Activated T-cell treated with anti-CD3 and anti-CD28 coated beads, Interleukin-2, amount 50 U/mL, for 24 hours (primary cell): ENCODE measurements at regions not wholly inside any gene's neighbourhood (a gene's known extent, or its start where the extent isn't known, plus 50 kb on each side); places are given as distances from the start of the nearest gene placed in this dataset.
"Not testable (repeated sequence)": the region's sequence is repeated elsewhere in the genome, so short reads cannot be mapped to it uniquely, and the experiment has no call there.

Experiments used
- DNase-seq: peaks from one replicate; pipeline ENCODE4 v3.0.0-alpha.2; 2020
- H3K27ac Mint-ChIP-seq: 2 replicates; pipeline ENCODE4 v1.8.0; 2020; ENCODE audit warnings: mild to moderate bottlenecking, mixed read lengths
- H3K27me3 Mint-ChIP-seq: 2 replicates; pipeline ENCODE4 v1.8.0; 2020; ENCODE audit warnings: mixed read lengths
- H3K36me3 Mint-ChIP-seq: 2 replicates; pipeline ENCODE4 v1.8.0; 2020; ENCODE audit warnings: low read depth, mixed read lengths
- H3K4me1 Mint-ChIP-seq: 2 replicates; pipeline ENCODE4 v1.8.0; 2020; ENCODE audit warnings: low read depth, mixed read lengths
- H3K4me3 Mint-ChIP-seq: 2 replicates; pipeline ENCODE4 v1.8.0; 2020; ENCODE audit warnings: mild to moderate bottlenecking, moderate library complexity, mixed read lengths
- H3K9me3 Mint-ChIP-seq: 2 replicates; pipeline ENCODE4 v1.8.0; 2020; ENCODE audit warnings: mixed read lengths

- Mint-ChIP-seq H3K27me3 (peaks cover 13% of the 10 kb centered on the region), H3K4me1 (no peaks in the 10 kb centered on the region), H3K36me3 (no peaks in the 10 kb centered on the region), H3K9me3 (no peaks in the 10 kb centered on the region), H3K4me3 (no peak overlapping the region), H3K27ac (no peak overlapping the region)
- DNase-seq: no peak
These were observed 326.4 kb downstream of the SFMBT2 start for GRCh38 chr10:7084280-7085005.

- Mint-ChIP-seq H3K27ac (no peak overlapping the region), H3K4me3 (no peak overlapping the region), H3K27me3 (peaks cover 13% of the 10 kb centered on the region), H3K4me1 (no peaks in the 10 kb centered on the region), H3K9me3 (no peaks in the 10 kb centered on the region), H3K36me3 (no peaks in the 10 kb centered on the region)
- DNase-seq: no peak
These were observed 327.9 kb downstream of the SFMBT2 start for GRCh38 chr10:7082967-7083366.

GRCh38 chr10:7077880-7078279, 333.0 kb downstream of the SFMBT2 start:
- H3K27me3 Mint-ChIP-seq: peaks cover 9% of the 10 kb centered on the region
- no peaks in the 10 kb centered on the region for H3K36me3 Mint-ChIP-seq
- DNase-seq: no peak
- H3K4me1 Mint-ChIP-seq: no peaks in the 10 kb centered on the region
- no peak overlapping the region for H3K27ac Mint-ChIP-seq
- no peaks in the 10 kb centered on the region for H3K9me3 Mint-ChIP-seq
- no peak overlapping the region for H3K4me3 Mint-ChIP-seq

GRCh38 chr10:7075851-7076250, 335.0 kb downstream of the SFMBT2 start:
- no peak for DNase-seq
- H3K27ac Mint-ChIP-seq: no peak overlapping the region
- no peak overlapping the region for H3K4me3 Mint-ChIP-seq
- peaks cover 5% of the 10 kb centered on the region for H3K27me3 Mint-ChIP-seq
- H3K36me3 Mint-ChIP-seq: no peaks in the 10 kb centered on the region
- H3K9me3 Mint-ChIP-seq: no peaks in the 10 kb centered on the region
- H3K4me1 Mint-ChIP-seq: peaks cover 3% of the 10 kb centered on the region

GRCh38 chr10:7075110-7075509, 335.7 kb downstream of the SFMBT2 start:
- H3K4me3 Mint-ChIP-seq: no peak overlapping the region
- H3K9me3 Mint-ChIP-seq: no peaks in the 10 kb centered on the region
- no peaks in the 10 kb centered on the region for H3K36me3 Mint-ChIP-seq
- DNase-seq: no peak
- peaks cover 5% of the 10 kb centered on the region for H3K27me3 Mint-ChIP-seq
- H3K27ac Mint-ChIP-seq: no peak overlapping the region
- peaks cover 3% of the 10 kb centered on the region for H3K4me1 Mint-ChIP-seq

GRCh38 chr10:7071421-7071820, 339.4 kb downstream of the SFMBT2 start:
- Mint-ChIP-seq H3K27ac (no peak overlapping the region), H3K4me1 (peaks cover 3% of the 10 kb centered on the region), H3K4me3 (no peak overlapping the region), H3K36me3 (no peaks in the 10 kb centered on the region), H3K9me3 (no peaks in the 10 kb centered on the region), H3K27me3 (peaks cover 7% of the 10 kb centered on the region)
- DNase-seq: no peak

- H3K4me1 Mint-ChIP-seq: peaks cover 3% of the 10 kb centered on the region
- no peaks in the 10 kb centered on the region for H3K36me3 Mint-ChIP-seq
- no peaks in the 10 kb centered on the region for H3K9me3 Mint-ChIP-seq
- H3K4me3 Mint-ChIP-seq: no peak overlapping the region
- H3K27me3 Mint-ChIP-seq: peaks cover 7% of the 10 kb centered on the region
- H3K27ac Mint-ChIP-seq: no peak overlapping the region
- no peak for DNase-seq
These were observed 339.9 kb downstream of the SFMBT2 start for GRCh38 chr10:7070950-7071349.

GRCh38 chr10:7069706-7070105, 341.1 kb downstream of the SFMBT2 start:
- no peak for DNase-seq
- Mint-ChIP-seq H3K36me3 (no peaks in the 10 kb centered on the region), H3K4me3 (no peak overlapping the region), H3K4me1 (peaks cover 3% of the 10 kb centered on the region), H3K9me3 (no peaks in the 10 kb centered on the region), H3K27ac (no peak overlapping the region), H3K27me3 (peaks cover 10% of the 10 kb centered on the region)

GRCh38 chr10:7056216-7056615, 354.6 kb downstream of the SFMBT2 start:
- no peak overlapping the region for H3K27ac Mint-ChIP-seq
- H3K9me3 Mint-ChIP-seq: no peaks in the 10 kb centered on the region
- H3K4me3 Mint-ChIP-seq: no peak overlapping the region

GRCh38 chr10:7054915-7055314, 355.9 kb downstream of the SFMBT2 start:
- Mint-ChIP-seq H3K27me3 (no peaks in the 10 kb centered on the region), H3K9me3 (peaks cover 4% of the 10 kb centered on the region), H3K27ac (no peak overlapping the region), H3K4me1 (no peaks in the 10 kb centered on the region), H3K4me3 (no peak overlapping the region), H3K36me3 (no peaks in the 10 kb centered on the region)
- no peak for DNase-seq

More at GRCh38 chr10:7056216-7056615, 354.6 kb downstream of the SFMBT2 start:
- Mint-ChIP-seq H3K4me1 (no peaks in the 10 kb centered on the region), H3K27me3 (no peaks in the 10 kb centered on the region), H3K36me3 (no peaks in the 10 kb centered on the region)
- no peak for DNase-seq

GRCh38 chr10:7053195-7053594, 357.6 kb downstream of the SFMBT2 start:
- Mint-ChIP-seq H3K27me3 (no peaks in the 10 kb centered on the region), H3K27ac (no peak overlapping the region), H3K36me3 (no peaks in the 10 kb centered on the region), H3K4me1 (no peaks in the 10 kb centered on the region), H3K9me3 (peaks cover 8% of the 10 kb centered on the region), H3K4me3 (no peak overlapping the region)
- DNase-seq: no peak

GRCh38 chr10:7050024-7050423, 360.8 kb downstream of the SFMBT2 start:
- not testable (repeated sequence) for H3K36me3 Mint-ChIP-seq, H3K4me3 Mint-ChIP-seq, DNase-seq, H3K27me3 Mint-ChIP-seq, H3K9me3 Mint-ChIP-seq, H3K27ac Mint-ChIP-seq
- peaks cover 18% of the 10 kb centered on the region for H3K4me1 Mint-ChIP-seq

GRCh38 chr10:7048061-7048460, 362.8 kb downstream of the SFMBT2 start:
- H3K4me3 Mint-ChIP-seq: no peak overlapping the region
- H3K9me3 Mint-ChIP-seq: peaks cover 8% of the 10 kb centered on the region
- DNase-seq: no peak
- H3K4me1 Mint-ChIP-seq: peaks cover 21% of the 10 kb centered on the region
- no peaks in the 10 kb centered on the region for H3K27me3 Mint-ChIP-seq
- H3K27ac Mint-ChIP-seq: no peak overlapping the region
- H3K36me3 Mint-ChIP-seq: no peaks in the 10 kb centered on the region

- H3K4me1 Mint-ChIP-seq: peaks cover 21% of the 10 kb centered on the region
- H3K36me3 Mint-ChIP-seq: no peaks in the 10 kb centered on the region
- H3K4me3 Mint-ChIP-seq: no peak overlapping the region
- DNase-seq: no peak
- H3K9me3 Mint-ChIP-seq: peaks cover 8% of the 10 kb centered on the region
- H3K27me3 Mint-ChIP-seq: no peaks in the 10 kb centered on the region
- no peak overlapping the region for H3K27ac Mint-ChIP-seq
These were observed 364.2 kb downstream of the SFMBT2 start for GRCh38 chr10:7046615-7047014.

- H3K36me3 Mint-ChIP-seq: no peaks in the 10 kb centered on the region
- H3K9me3 Mint-ChIP-seq: peaks cover 8% of the 10 kb centered on the region
- no peak for DNase-seq
- no peak overlapping the region for H3K4me3 Mint-ChIP-seq
- H3K4me1 Mint-ChIP-seq: peaks cover 21% of the 10 kb centered on the region
- no peak overlapping the region for H3K27ac Mint-ChIP-seq
- no peaks in the 10 kb centered on the region for H3K27me3 Mint-ChIP-seq
These were observed 364.8 kb downstream of the SFMBT2 start for GRCh38 chr10:7045891-7046599.
